HG03460 (cell line): ENCODE measurements at regions not wholly inside any gene's neighbourhood (a gene's known extent, or its start where the extent isn't known, plus 50 kb on each side); places are given as distances from the start of the nearest gene placed in this dataset.
A peak's percentile ranks its signal among the peaks of the same experiment; 100 is the strongest.

Source experiments
- ATAC-seq: cut with Tn5 transposase; IDR thresholded peaks from one replicate; pipeline ENCODE4 v1.9.1; 2021; ENCODE audit not compliant: unreplicated experiment

GRCh38 chr2:220654322-220654721 is 917.8 kb downstream of the EPHA4 start:
- no peak for ATAC-seq

- ATAC-seq = no peak
These were observed 911.6 kb downstream of the EPHA4 start for GRCh38 chr2:220660277-220661145.

- ATAC-seq = no peak
These were observed 909.7 kb downstream of the EPHA4 start for GRCh38 chr2:220662431-220662830.

- no peak for ATAC-seq
These were observed 909.0 kb downstream of the EPHA4 start for GRCh38 chr2:220663065-220663464.

- ATAC-seq = no peak
These were observed 907.6 kb downstream of the EPHA4 start for GRCh38 chr2:220664272-220665107.

- no peak for ATAC-seq
These were observed 907.0 kb downstream of the EPHA4 start for GRCh38 chr2:220665108-220665471.

GRCh38 chr2:220669324-220669723 is 902.8 kb downstream of the EPHA4 start:
- ATAC-seq = no peak

GRCh38 chr2:220670511-220670910 is 901.6 kb downstream of the EPHA4 start:
- no peak for ATAC-seq

- ATAC-seq = no peak
These were observed 898.8 kb downstream of the EPHA4 start for GRCh38 chr2:220673151-220673874.

- no peak for ATAC-seq
These were observed 898.1 kb downstream of the EPHA4 start for GRCh38 chr2:220674033-220674432.

- ATAC-seq = no peak
These were observed 895.4 kb downstream of the EPHA4 start for GRCh38 chr2:220676695-220677094.

GRCh38 chr2:220678943-220679342 is 893.2 kb downstream of the EPHA4 start:
- ATAC-seq = no peak

- ATAC-seq = no peak
These were observed 889.5 kb downstream of the EPHA4 start for GRCh38 chr2:220682616-220683015.

GRCh38 chr2:220684099-220684498 is 888.0 kb downstream of the EPHA4 start:
- no peak for ATAC-seq

- ATAC-seq = peak; percentile 92
These were observed 884.8 kb downstream of the EPHA4 start for GRCh38 chr2:220687231-220687843.

GRCh38 chr2:220695397-220696279 is 876.5 kb downstream of the EPHA4 start:
- no peak for ATAC-seq

- no peak for ATAC-seq
These were observed 875.8 kb downstream of the EPHA4 start for GRCh38 chr2:220696280-220696669.

- ATAC-seq = no peak
These were observed 875.1 kb downstream of the EPHA4 start for GRCh38 chr2:220697011-220697410.

- ATAC-seq = no peak
These were observed 871.0 kb downstream of the EPHA4 start for GRCh38 chr2:220701115-220701514.

GRCh38 chr2:220703279-220703678 is 868.8 kb downstream of the EPHA4 start:
- no peak for ATAC-seq
